ENCODE measurements at regions not wholly inside any gene's neighbourhood (a gene's known extent, or its start where the extent isn't known, plus 50 kb on each side); places are given as distances from the start of the nearest gene placed in this dataset.
"Not testable (repeated sequence)": the region's sequence is repeated elsewhere in the genome, so short reads cannot be mapped to it uniquely, and the experiment has no call there.

- DNase-seq (ENCODE audit: low read depth) = no peak
These were observed 100.8 kb upstream of the SYT13 start for GRCh38 chr11:45386972-45387371.

- no peak for DNase-seq (ENCODE audit: low read depth)
These were observed 99.7 kb upstream of the SYT13 start for GRCh38 chr11:45385844-45386243.

- DNase-seq (ENCODE audit: low read depth) = no peak
These were observed 99.3 kb upstream of the SYT13 start for GRCh38 chr11:45385423-45385822.

- DNase-seq (ENCODE audit: low read depth) = no peak
These were observed 98.6 kb upstream of the SYT13 start for GRCh38 chr11:45384711-45385241.

- DNase-seq (ENCODE audit: low read depth) = no peak
These were observed 97.9 kb upstream of the SYT13 start for GRCh38 chr11:45384016-45384415.

GRCh38 chr11:45383224-45383623 is 97.1 kb upstream of the SYT13 start:
- no peak for DNase-seq (ENCODE audit: low read depth)

- no peak for DNase-seq (ENCODE audit: low read depth)
These were observed 96.2 kb upstream of the SYT13 start for GRCh38 chr11:45382133-45382878.

- no peak for DNase-seq (ENCODE audit: low read depth)
These were observed 93.2 kb upstream of the SYT13 start for GRCh38 chr11:45379162-45379863.

GRCh38 chr11:45378516-45378915 is 92.4 kb upstream of the SYT13 start:
- no peak for DNase-seq (ENCODE audit: low read depth)

GRCh38 chr11:45374653-45375059 is 88.5 kb upstream of the SYT13 start:
- DNase-seq (ENCODE audit: low read depth) = no peak

- no peak for DNase-seq (ENCODE audit: low read depth)
These were observed 88.0 kb upstream of the SYT13 start for GRCh38 chr11:45374130-45374529.

GRCh38 chr11:45373506-45374035 is 87.4 kb upstream of the SYT13 start:
- no peak for DNase-seq (ENCODE audit: low read depth)

GRCh38 chr11:45372414-45372813 is 86.3 kb upstream of the SYT13 start:
- not testable (repeated sequence) for DNase-seq (ENCODE audit: low read depth)

- DNase-seq (ENCODE audit: low read depth) = peak; percentile 45
These were observed 85.3 kb upstream of the SYT13 start for GRCh38 chr11:45371251-45372115.

GRCh38 chr11:45369313-45369712 is 83.2 kb upstream of the SYT13 start:
- no peak for DNase-seq (ENCODE audit: low read depth)

GRCh38 chr11:45368697-45369096 is 82.6 kb upstream of the SYT13 start:
- no peak for DNase-seq (ENCODE audit: low read depth)

- no peak for DNase-seq (ENCODE audit: low read depth)
These were observed 80.6 kb upstream of the SYT13 start for GRCh38 chr11:45366619-45367190.

- no peak for DNase-seq (ENCODE audit: low read depth)
These were observed 79.9 kb upstream of the SYT13 start for GRCh38 chr11:45365961-45366618.

- DNase-seq (ENCODE audit: low read depth) = no peak
These were observed 76.5 kb upstream of the SYT13 start for GRCh38 chr11:45362636-45363035.

- no peak for DNase-seq (ENCODE audit: low read depth)
These were observed 75.4 kb upstream of the SYT13 start for GRCh38 chr11:45361551-45361950.

- DNase-seq (ENCODE audit: low read depth) = no peak
These were observed 69.5 kb upstream of the SYT13 start for GRCh38 chr11:45355706-45356041.
